Transverse colon (tissue), 4 donors: ENCODE measurements at regions not wholly inside any gene's neighbourhood (a gene's known extent, or its start where the extent isn't known, plus 50 kb on each side); places are given as distances from the start of the nearest gene placed in this dataset.

Experiments used
- DNase-seq: peaks from one replicate; pipeline ENCODE4 v3.0.0-alpha.2; 2019
- H3K27ac ChIP-seq, 4 donors: fragments of 200-600 bp; sonication (generic); 2 replicates each; pipeline ENCODE4 v1.5.1; 2016 to 2018; ENCODE audit warnings: inconsistent platforms in 4 of 4
- H3K27me3 ChIP-seq: fragments of 200-600 bp; sonication (generic); 2 replicates; pipeline ENCODE4 v1.5.1; 2017; ENCODE audit warnings: inconsistent platforms
- H3K36me3 ChIP-seq, 4 donors: fragments of 200-600 bp; sonication (generic); 2 replicates each; pipeline ENCODE4 v1.5.1; 2017 to 2019; ENCODE audit warnings: inconsistent platforms in 4 of 4
- H3K4me1 ChIP-seq, 4 donors: fragments of 200-600 bp; sonication (generic); 2 replicates each; pipeline ENCODE4 v1.5.1; 2017 to 2020; ENCODE audit warnings: inconsistent platforms in 4 of 4
- H3K4me3 ChIP-seq, 4 donors: fragments of 200-600 bp; sonication (generic); 1 replicate in 1 of 4; 2 replicates in 3 of 4; pipeline versions ENCODE4 v1.5.1 to v1.6.1; 2017 to 2019; ENCODE audit warnings: inconsistent platforms in 4 of 4
- H3K9me3 ChIP-seq, 2 donors: fragments of 200-600 bp; sonication (generic); 2 replicates each; pipeline ENCODE4 v1.5.1; 2017 to 2019; ENCODE audit warnings: inconsistent platforms in 2 of 2
- EP300 ChIP-seq: sonication (generic); formaldehyde crosslinking; IDR thresholded peaks from one replicate; pipeline ENCODE4 v1.6.1; 2017; ENCODE audit warnings: antibody characterized with exemption, low read depth
- POLR2A ChIP-seq: fragments of 450-650 bp; IDR thresholded peaks from one replicate; pipeline ENCODE4 v1.6.1; 2016; ENCODE audit warnings: antibody characterized with exemption, mild to moderate bottlenecking, moderate library complexity
- POLR2AphosphoS5 ChIP-seq, 3 donors: sonication (generic); formaldehyde crosslinking; IDR thresholded peaks; one replicate each; pipeline ENCODE4 v1.6.1; 2016; ENCODE audit warnings: antibody characterized with exemption in 3 of 3
- WGBS, 2 donors: methylation state at CpG; one replicate each; pipeline ENCODE4 v1.1.5; 2018; ENCODE audit warnings: low coverage in 1 of 2; 5-methylcytosine and 5-hydroxymethylcytosine counted together
- in situ Hi-C, 4 donors: fragments of 200-750 bp; cut with MboI; loops; one replicate each; pipeline versions ENCODE4 v1.15.0 to v1.15.1; 2017; ENCODE audit warnings: low sequenced_read_pairs in 3 of 4, low pct_ligation_motif_present in 1 of 4, low pct_unique_long_range_greater_than_20kb in 1 of 4
- intact Hi-C: fragments of 100-400 bp; cut with DNase I; formaldehyde crosslinking; loops from one replicate; pipeline ENCODE4 v1.15.1; 2023; ENCODE audit warnings: low total_unique reads
- TF ChIP-seq, protein P1 (sequence below), 5 experiments: fragments of 200-600 bp in 3 of 5; fragments of 450-650 bp in 2 of 5; sonication (generic) in 3 of 5; IDR thresholded peaks; 1 replicate in 2 of 5; 2 replicates in 3 of 5; pipeline ENCODE4 v1.5.1; 2016 to 2017; ENCODE audit warnings: antibody characterized with exemption in 5 of 5, inconsistent platforms in 3 of 5, mild to moderate bottlenecking in 2 of 5, moderate library complexity in 1 of 5

DNA sequence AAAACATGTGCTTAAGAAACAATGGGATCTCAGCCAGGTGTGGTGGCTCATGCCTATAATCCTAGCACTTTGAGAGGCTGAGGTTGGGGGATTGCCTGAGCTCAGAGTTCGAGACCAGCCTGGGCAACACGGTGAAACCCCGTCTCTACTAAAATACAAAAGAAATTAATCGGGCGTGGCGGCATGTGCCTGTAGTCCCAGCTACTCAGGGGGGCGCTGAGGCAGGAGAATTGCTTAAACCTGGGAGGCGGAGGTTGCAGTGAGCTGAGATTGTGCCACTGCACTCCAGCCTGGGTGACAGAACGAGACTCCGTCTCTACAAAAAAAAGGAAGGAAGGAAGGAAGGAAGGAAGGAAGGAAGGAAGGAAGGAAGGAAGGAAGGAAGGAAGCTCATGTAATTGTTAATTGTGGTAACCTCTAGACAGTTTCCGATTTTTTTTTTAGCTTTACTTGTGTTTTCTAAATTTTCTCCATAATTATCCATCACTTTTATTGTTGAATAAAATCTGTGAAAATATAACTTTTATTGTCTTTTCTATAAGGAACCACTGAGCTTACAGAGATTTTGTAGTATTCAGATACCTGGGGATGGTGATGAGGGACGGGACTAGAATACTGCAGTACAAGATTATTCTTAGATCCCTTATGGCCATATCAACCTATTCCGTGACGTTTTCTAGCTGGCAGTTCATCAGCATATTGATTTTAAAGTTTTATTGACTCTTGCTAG is 506.9 kb downstream of the NR2F2 start:
- no peak for DNase-seq
- H3K9me3 ChIP-seq, result no peaks in the 10 kb centered on the region
- TF ChIP-seq EP300, result no peak
- TF ChIP-seq, protein P1, sequence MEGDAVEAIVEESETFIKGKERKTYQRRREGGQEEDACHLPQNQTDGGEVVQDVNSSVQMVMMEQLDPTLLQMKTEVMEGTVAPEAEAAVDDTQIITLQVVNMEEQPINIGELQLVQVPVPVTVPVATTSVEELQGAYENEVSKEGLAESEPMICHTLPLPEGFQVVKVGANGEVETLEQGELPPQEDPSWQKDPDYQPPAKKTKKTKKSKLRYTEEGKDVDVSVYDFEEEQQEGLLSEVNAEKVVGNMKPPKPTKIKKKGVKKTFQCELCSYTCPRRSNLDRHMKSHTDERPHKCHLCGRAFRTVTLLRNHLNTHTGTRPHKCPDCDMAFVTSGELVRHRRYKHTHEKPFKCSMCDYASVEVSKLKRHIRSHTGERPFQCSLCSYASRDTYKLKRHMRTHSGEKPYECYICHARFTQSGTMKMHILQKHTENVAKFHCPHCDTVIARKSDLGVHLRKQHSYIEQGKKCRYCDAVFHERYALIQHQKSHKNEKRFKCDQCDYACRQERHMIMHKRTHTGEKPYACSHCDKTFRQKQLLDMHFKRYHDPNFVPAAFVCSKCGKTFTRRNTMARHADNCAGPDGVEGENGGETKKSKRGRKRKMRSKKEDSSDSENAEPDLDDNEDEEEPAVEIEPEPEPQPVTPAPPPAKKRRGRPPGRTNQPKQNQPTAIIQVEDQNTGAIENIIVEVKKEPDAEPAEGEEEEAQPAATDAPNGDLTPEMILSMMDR (IDR thresholded peaks at IDR 0.05), result no peak
- no peak for TF ChIP-seq POLR2AphosphoS5 (IDR thresholded peaks at IDR 0.05)
- no peak for TF ChIP-seq POLR2A
- H3K27me3 ChIP-seq, result no peaks in the 10 kb centered on the region
- no peak overlapping the region for H3K4me3 ChIP-seq
- H3K27ac ChIP-seq, result no peak overlapping the region
- WGBS, 2 donors, result 80 to 82% methylated on average over 13 to 14 of the region's 14 CpGs
- no peaks in the 10 kb centered on the region for H3K36me3 ChIP-seq
- no peaks in the 10 kb centered on the region for H3K4me1 ChIP-seq
- intact Hi-C loops, result no loop called here
- in situ Hi-C loops, result no loop called here

DNA sequence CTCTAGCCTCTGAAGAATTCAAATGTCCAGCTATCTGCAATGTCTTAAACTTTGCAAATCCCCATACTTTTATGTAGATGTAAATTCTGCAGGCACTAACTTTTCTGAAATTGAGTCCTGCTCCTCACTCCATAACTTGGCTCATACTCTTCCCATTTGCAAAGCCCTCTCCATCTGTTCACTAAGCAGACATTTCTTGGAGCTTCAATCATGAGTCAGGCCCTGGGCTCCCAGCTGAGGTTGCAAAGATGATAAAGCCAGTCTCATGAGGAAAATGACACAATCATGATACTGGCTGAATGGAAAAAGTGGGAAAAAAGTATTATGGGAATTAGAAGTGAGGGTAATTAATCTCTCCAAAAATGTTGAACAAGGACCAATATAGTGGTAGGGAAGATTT is 507.6 kb downstream of the NR2F2 start:
- Histone ChIP-seq H3K9me3 (no peaks in the 10 kb centered on the region), H3K27ac (no peak overlapping the region), H3K4me3 (no peak overlapping the region), H3K36me3 (no peaks in the 10 kb centered on the region), H3K27me3 (no peaks in the 10 kb centered on the region), H3K4me1 (no peaks in the 10 kb centered on the region)
- in situ Hi-C loops (no loop called here), intact Hi-C loops (no loop called here)
- DNase-seq, result no peak
- TF ChIP-seq POLR2AphosphoS5 (IDR thresholded peaks at IDR 0.05) (no peak), EP300 (no peak), POLR2A (no peak)
- TF ChIP-seq, protein P1 (IDR thresholded peaks at IDR 0.05), result no peak

DNA sequence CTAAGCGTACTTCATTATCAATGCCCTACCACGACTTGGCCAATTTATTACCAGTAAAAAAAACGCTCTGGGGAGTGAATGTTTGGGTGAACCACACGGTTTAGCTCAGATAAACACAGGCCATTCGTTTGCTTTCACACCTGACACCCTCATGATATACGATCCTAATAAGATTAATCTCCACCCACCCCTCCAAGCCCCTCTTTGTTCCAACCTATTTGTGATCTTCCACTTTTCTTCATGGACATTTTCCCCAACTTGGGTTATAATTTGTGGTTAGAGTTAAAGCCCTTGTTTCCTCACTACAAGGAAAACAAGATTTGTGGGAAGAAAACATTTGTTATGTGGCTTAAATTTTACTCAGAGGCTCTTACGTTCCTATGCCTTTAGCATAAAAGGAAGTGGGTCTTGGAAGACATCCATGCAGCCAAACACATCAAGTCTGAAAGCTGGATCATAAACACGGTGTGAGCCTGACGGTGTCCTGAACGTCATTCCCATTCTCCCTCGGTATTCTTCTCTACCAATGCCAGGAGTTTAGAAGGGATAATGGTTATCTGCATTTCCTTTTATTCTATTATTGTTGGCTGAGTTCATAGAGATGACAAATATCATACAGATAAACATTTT is 518.9 kb downstream of the NR2F2 start:
- DNase-seq, result no peak
- in situ Hi-C loops, result no loop called here

DNA sequence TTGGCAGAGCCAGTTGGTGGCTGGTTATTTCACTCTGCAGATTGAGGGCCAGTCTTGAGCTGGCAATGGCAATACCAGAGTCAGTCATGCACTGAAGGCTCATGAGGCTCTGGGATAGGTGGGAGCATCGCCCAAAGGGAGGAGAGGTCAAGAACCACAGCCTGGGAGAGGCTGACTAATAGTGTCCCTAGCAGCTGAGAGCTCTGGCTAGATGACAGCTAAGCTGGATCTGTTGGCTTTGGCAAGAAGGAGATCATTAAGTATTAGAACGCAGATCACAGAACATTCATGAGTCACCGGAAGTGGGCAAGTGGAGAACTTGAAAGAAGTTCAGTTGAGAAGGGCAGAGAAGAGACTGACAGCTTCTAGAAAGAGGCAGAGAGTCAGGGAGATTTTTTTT is 521.1 kb downstream of the NR2F2 start:
- Histone ChIP-seq H3K4me1 (no peaks in the 10 kb centered on the region), H3K9me3 (no peaks in the 10 kb centered on the region), H3K27ac (no peak overlapping the region), H3K36me3 (no peaks in the 10 kb centered on the region), H3K27me3 (no peaks in the 10 kb centered on the region), H3K4me3 (no peak overlapping the region)
- 76% methylated on average over 3 of the region's 3 CpGs; no CpG with 5 or more reads in 1 of the 2 donors for WGBS, 2 donors
- intact Hi-C loops, result no loop called here
- TF ChIP-seq, protein P1 (IDR thresholded peaks at IDR 0.05), result no peak
- no peak for DNase-seq
- in situ Hi-C loops, result no loop called here

More for the DNA sequence above, 518.9 kb downstream of the NR2F2 start:
- WGBS, 2 donors, result 35 to 39% methylated on average over 9 to 11 of the region's 11 CpGs
- no peaks in the 10 kb centered on the region for H3K36me3 ChIP-seq
- H3K4me3 ChIP-seq, result no peak overlapping the region
- TF ChIP-seq POLR2AphosphoS5 (IDR thresholded peaks at IDR 0.05), result no peak
- no peak for TF ChIP-seq EP300
- no peak for TF ChIP-seq POLR2A
- TF ChIP-seq, protein P1 (IDR thresholded peaks at IDR 0.05), result no peak
- H3K4me1 ChIP-seq, result no peaks in the 10 kb centered on the region
- no peak overlapping the region for H3K27ac ChIP-seq
- H3K27me3 ChIP-seq, result no peaks in the 10 kb centered on the region
- intact Hi-C loops, result no loop called here
- H3K9me3 ChIP-seq, result no peaks in the 10 kb centered on the region
